Bronchial epithelial cell (primary cell): ENCODE measurements at regions not wholly inside any gene's neighbourhood (a gene's known extent, or its start where the extent isn't known, plus 50 kb on each side); places are given as distances from the start of the nearest gene placed in this dataset.

Experiments
- DNase-seq: peaks from one replicate; pipeline ENCODE4 v3.0.0-alpha.2; 2010; ENCODE audit warnings: low read depth
- FAIRE-seq: peaks from 2 replicates; lab custom pipeline; 2011; peaks lifted over from hg19 to GRCh38; lab: Jason Lieb, UNC
- H3K27me3 ChIP-seq: 2 replicates; pipeline ENCODE4 v1.5.1; 2011; ENCODE audit warnings: low read length; ENCODE audit not compliant: control insufficient read depth, insufficient read depth
- H3K36me3 ChIP-seq: 2 replicates; pipeline ENCODE4 v1.5.1; 2011; ENCODE audit warnings: low read length; ENCODE audit not compliant: control insufficient read depth, insufficient read depth
- H3K4me3 ChIP-seq: 2 replicates; pipeline ENCODE4 v1.5.1; 2011; ENCODE audit warnings: mild to moderate bottlenecking, low read depth, low read length, control low read depth
- TF ChIP-seq, protein P1 (sequence below): IDR thresholded peaks from 2 replicates; pipeline ENCODE4 v1.5.1; 2011; ENCODE audit warnings: mild to moderate bottlenecking, moderate library complexity, low read length, control low read depth, inconsistent platforms; ENCODE audit not compliant: insufficient read depth, severe bottlenecking

DNA sequence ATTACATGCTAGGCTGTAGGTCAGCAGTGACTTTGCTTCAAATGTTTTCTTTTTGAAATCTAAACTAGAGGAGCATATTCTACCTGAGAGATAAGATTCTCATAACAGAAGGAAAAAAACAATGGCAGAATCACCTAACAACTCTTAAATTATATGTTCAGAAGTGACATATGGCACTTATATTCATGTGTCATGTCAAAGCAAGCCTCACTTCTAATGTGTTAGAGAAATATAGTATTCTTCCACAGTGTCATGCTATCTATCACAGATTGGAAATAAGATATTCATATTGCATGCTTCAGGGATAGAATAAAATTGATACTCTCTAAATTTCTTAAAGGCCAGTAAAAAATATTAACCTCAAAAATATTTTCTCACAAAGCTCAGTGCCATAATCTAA, 874.6 kb upstream of the PRMT6 start:
- H3K4me3 ChIP-seq = no peak overlapping the region
- H3K27me3 ChIP-seq = no peaks in the 10 kb centered on the region
- DNase-seq = no peak
- FAIRE-seq = no peak
- TF ChIP-seq, protein P1, sequence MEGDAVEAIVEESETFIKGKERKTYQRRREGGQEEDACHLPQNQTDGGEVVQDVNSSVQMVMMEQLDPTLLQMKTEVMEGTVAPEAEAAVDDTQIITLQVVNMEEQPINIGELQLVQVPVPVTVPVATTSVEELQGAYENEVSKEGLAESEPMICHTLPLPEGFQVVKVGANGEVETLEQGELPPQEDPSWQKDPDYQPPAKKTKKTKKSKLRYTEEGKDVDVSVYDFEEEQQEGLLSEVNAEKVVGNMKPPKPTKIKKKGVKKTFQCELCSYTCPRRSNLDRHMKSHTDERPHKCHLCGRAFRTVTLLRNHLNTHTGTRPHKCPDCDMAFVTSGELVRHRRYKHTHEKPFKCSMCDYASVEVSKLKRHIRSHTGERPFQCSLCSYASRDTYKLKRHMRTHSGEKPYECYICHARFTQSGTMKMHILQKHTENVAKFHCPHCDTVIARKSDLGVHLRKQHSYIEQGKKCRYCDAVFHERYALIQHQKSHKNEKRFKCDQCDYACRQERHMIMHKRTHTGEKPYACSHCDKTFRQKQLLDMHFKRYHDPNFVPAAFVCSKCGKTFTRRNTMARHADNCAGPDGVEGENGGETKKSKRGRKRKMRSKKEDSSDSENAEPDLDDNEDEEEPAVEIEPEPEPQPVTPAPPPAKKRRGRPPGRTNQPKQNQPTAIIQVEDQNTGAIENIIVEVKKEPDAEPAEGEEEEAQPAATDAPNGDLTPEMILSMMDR = no peak
- H3K36me3 ChIP-seq = no peaks in the 10 kb centered on the region

DNA sequence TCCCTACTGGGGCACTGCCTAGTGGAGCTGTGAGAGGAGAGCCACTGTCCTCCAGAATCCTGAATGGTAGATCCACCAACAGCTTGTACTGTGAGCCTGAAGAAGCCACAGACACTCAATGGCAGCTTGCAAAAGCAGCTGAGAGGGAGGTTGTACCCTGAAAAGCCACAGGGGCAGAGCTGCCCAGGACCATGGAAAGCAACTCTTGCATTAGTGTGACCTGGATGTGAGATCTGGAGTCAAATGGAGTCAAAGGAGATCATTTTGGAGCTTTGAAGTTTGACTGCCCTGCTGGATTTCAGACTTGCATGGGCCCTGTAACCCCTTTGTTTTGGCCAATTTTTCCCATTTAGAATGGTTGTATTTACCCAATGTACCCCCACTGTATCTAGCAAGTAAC, 871.4 kb upstream of the PRMT6 start:
- DNase-seq = no peak

DNA sequence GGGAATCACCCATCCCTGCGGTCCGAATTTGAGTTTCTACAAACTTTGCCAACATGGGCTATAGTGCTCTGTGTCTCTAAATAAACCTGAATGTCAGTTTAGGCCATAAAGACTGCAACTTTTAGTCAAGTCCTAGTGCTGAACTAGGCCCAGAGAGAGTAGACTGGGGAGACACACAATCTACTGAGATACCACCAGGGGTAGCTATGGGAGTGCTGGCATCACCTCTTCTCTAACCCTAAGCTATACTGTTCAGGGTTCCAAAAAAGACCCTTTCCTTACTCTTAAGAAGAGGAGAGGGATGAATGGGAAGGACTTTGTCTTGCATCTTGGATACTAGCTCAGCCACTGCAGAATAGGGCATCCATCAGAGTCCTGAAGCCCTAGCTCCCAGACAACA, 866.7 kb upstream of the PRMT6 start:
- no peak for FAIRE-seq
- DNase-seq = no peak

More for the DNA sequence above, 871.4 kb upstream of the PRMT6 start:
- Histone ChIP-seq H3K27me3 (no peaks in the 10 kb centered on the region), H3K4me3 (no peak overlapping the region), H3K36me3 (no peaks in the 10 kb centered on the region)
- FAIRE-seq = no peak
- TF ChIP-seq, protein P1 = no peak

DNA sequence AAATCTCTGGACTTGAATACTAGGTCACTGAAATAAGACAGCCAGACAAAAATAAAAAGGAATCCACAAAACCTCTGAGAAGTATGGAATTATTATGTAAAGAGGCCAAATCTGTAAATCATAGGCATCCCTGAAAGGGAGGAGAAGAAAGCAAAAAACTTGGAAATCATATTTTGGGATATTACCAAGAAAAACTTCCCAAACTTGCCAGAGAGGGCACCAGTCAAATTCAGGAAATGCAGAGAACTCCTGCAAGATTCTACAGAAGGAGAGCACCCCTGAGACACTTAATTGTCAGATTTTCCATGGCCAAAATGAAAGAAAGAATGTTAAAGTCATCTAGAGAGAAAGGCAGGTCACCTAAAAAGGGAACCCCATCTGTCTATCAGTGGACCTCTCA, 862.3 kb upstream of the PRMT6 start:
- FAIRE-seq (no peak), DNase-seq (no peak)
- TF ChIP-seq, protein P1 = no peak
- Histone ChIP-seq H3K27me3 (no peaks in the 10 kb centered on the region), H3K4me3 (no peak overlapping the region), H3K36me3 (no peaks in the 10 kb centered on the region)

More for the DNA sequence above, 866.7 kb upstream of the PRMT6 start:
- no peaks in the 10 kb centered on the region for H3K36me3 ChIP-seq
- H3K27me3 ChIP-seq = no peaks in the 10 kb centered on the region
- H3K4me3 ChIP-seq = no peak overlapping the region
- TF ChIP-seq, protein P1 = no peak

DNA sequence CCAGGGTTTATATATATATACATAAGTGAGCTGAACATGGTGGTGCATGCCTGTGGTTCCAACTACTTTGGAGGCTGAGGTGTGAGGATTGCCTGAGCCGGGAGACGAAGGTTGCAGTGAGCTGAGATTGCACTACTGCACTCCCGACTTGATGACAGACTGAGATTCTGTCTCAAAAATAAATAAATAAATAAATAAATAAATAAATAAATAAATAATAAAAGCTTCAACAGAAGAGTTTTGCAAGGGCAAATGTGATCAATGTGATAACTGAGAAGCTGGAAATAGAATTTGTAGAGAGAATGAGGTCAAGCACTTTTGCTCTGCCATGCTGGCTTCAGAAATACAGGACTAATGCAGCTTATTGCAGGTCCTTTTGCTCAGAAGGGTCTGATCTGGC, 855.8 kb upstream of the PRMT6 start:
- DNase-seq = no peak
- Histone ChIP-seq H3K27me3 (no peaks in the 10 kb centered on the region), H3K36me3 (no peaks in the 10 kb centered on the region), H3K4me3 (no peak overlapping the region)
- no peak for FAIRE-seq
- TF ChIP-seq, protein P1 = no peak

DNA sequence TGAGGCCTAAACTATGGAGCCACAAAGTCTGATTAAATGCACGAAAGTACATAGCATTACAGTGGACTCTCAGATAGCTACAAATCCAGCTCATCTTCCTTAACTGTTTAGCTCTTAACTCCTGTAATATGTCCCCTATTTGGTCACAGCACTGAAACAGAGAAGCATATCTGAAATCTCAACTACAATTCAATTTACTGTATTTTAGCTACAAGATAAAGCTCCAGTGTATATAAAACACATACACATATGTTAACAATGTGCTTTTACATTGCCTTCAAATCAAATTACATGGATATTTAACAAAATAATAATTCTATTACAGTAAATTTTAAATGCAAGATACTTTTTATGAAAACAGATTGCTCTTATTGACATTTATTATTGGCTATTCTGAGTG, 849.3 kb upstream of the PRMT6 start:
- TF ChIP-seq, protein P1 = no peak
- FAIRE-seq (no peak), DNase-seq (no peak)

More for the DNA sequence above, 849.3 kb upstream of the PRMT6 start:
- no peaks in the 10 kb centered on the region for H3K27me3 ChIP-seq
- no peaks in the 10 kb centered on the region for H3K36me3 ChIP-seq
- H3K4me3 ChIP-seq = no peak overlapping the region
